ENCODE measurements at regions not wholly inside any gene's neighbourhood (a gene's known extent, or its start where the extent isn't known, plus 50 kb on each side); places are given as distances from the start of the nearest gene placed in this dataset.

DNA sequence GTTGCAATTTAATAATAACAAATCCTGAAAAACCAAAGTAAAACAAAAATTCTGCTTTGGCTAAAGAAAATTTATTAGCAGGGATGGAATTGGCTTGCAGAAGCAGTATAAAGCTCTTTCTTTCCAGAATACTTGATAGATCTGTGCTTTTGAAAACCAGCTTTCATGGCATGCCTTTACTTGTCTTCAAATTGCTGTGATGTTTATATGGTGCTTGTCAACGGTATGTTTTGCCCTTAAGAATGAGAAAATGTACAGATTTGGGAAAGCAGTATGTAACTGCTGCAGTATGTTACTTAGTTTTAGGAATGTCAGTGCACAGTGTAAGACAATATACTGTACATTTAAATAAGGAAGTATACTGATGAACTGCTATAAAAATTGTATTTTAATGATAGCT lies 120.8 kb upstream of the PCDH20 start:
- TF ChIP-seq, protein P1, sequence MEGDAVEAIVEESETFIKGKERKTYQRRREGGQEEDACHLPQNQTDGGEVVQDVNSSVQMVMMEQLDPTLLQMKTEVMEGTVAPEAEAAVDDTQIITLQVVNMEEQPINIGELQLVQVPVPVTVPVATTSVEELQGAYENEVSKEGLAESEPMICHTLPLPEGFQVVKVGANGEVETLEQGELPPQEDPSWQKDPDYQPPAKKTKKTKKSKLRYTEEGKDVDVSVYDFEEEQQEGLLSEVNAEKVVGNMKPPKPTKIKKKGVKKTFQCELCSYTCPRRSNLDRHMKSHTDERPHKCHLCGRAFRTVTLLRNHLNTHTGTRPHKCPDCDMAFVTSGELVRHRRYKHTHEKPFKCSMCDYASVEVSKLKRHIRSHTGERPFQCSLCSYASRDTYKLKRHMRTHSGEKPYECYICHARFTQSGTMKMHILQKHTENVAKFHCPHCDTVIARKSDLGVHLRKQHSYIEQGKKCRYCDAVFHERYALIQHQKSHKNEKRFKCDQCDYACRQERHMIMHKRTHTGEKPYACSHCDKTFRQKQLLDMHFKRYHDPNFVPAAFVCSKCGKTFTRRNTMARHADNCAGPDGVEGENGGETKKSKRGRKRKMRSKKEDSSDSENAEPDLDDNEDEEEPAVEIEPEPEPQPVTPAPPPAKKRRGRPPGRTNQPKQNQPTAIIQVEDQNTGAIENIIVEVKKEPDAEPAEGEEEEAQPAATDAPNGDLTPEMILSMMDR (IDR thresholded peaks at IDR 0.05) = no peak
- no peak for TF ChIP-seq ZFX (IDR thresholded peaks at IDR 0.05; ENCODE audit: borderline replicate concordance)

All from 22Rv1 (cell line).